ENCODE measurements at regions not wholly inside any gene's neighbourhood (a gene's known extent, or its start where the extent isn't known, plus 50 kb on each side); places are given as distances from the start of the nearest gene placed in this dataset.

DNA sequence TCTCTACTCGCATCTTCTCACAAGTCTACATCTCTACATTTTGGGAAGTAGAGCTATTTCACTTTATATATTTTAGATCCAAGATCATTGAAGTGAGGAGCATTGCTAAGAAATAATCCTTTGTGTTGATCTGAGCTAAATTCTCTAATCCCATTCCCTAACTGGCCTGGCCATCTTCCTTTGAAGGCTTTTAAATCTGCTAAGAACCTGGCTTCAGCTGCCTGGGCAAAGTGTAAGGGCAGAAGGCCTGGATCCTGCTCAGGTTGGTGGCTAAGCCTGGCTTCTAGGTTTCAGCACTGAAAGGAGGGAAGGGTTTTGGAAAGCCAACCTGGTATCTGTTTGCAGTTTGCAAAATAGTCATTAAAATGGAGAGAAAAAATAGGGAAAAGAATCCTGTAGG, 167.6 kb downstream of the BRINP2 start:
- no peak for TF ChIP-seq POLR2A (IDR thresholded peaks at IDR 0.05)
- no peaks in the 10 kb centered on the region for H3K9me3 ChIP-seq
- peaks cover 0 to 35% (median 24%) of the 10 kb centered on the region in 4 donors for H3K4me1 ChIP-seq
- 90 to 91% methylated on average over 1 of the region's 1 CpG for WGBS, 2 donors
- DNase-seq = no peak
- intact Hi-C loops (cut with DNase I) = no loop called here
- H3K36me3 ChIP-seq = no peaks in the 10 kb centered on the region
- H3K4me3 ChIP-seq = no peak overlapping the region
- no peaks in the 10 kb centered on the region for H3K27me3 ChIP-seq
- no peak overlapping the region for H3K27ac ChIP-seq

DNA sequence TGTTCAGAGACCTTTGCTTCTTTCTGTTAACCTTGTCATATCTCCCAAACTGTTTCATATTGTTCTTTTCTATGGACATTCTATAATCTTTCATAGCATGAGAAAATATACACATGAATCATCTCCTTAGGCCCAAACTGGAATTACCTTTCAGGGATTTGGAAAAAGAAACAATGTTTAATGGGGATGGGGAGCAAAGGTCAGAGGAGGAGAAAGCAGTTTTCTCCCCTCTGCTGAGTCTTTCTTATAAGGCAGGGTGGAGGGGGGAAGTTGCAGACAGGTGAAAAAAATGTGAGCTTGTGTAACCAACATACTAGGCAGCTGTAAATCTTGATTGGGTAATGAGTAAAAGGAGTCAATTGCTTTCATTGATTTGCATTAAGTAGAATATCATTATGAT, 164.1 kb downstream of the BRINP2 start:
- intact Hi-C loops (cut with DNase I) = no loop called here

GRCh38 chr1:177333936-177334595, 163.3 kb downstream of the BRINP2 start:
- DNase-seq = no peak
- intact Hi-C loops (cut with DNase I) = no loop called here
- Histone ChIP-seq H3K36me3 (no peaks in the 10 kb centered on the region), H3K27me3 (no peaks in the 10 kb centered on the region), H3K9me3 (no peaks in the 10 kb centered on the region), H3K4me1 (peaks cover 0 to 5% (median 0%) of the 10 kb centered on the region in 4 donors), H3K27ac (no peak overlapping the region), H3K4me3 (no peak overlapping the region)
- TF ChIP-seq POLR2AphosphoS5 (IDR thresholded peaks at IDR 0.05) = no peak
- TF ChIP-seq, protein P1, sequence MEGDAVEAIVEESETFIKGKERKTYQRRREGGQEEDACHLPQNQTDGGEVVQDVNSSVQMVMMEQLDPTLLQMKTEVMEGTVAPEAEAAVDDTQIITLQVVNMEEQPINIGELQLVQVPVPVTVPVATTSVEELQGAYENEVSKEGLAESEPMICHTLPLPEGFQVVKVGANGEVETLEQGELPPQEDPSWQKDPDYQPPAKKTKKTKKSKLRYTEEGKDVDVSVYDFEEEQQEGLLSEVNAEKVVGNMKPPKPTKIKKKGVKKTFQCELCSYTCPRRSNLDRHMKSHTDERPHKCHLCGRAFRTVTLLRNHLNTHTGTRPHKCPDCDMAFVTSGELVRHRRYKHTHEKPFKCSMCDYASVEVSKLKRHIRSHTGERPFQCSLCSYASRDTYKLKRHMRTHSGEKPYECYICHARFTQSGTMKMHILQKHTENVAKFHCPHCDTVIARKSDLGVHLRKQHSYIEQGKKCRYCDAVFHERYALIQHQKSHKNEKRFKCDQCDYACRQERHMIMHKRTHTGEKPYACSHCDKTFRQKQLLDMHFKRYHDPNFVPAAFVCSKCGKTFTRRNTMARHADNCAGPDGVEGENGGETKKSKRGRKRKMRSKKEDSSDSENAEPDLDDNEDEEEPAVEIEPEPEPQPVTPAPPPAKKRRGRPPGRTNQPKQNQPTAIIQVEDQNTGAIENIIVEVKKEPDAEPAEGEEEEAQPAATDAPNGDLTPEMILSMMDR (IDR thresholded peaks at IDR 0.05) = no peak
- no peak for TF ChIP-seq POLR2A (IDR thresholded peaks at IDR 0.05)
- 71 to 74% methylated on average over 4 of the region's 4 CpGs for WGBS, 2 donors

More for the DNA sequence above, 164.1 kb downstream of the BRINP2 start:
- Histone ChIP-seq H3K4me1 (peaks cover 0 to 5% (median under 1%) of the 10 kb centered on the region in 4 donors), H3K9me3 (no peaks in the 10 kb centered on the region), H3K27me3 (no peaks in the 10 kb centered on the region), H3K27ac (no peak overlapping the region), H3K4me3 (no peak overlapping the region), H3K36me3 (no peaks in the 10 kb centered on the region)
- no peak for TF ChIP-seq POLR2A (IDR thresholded peaks at IDR 0.05)
- no peak for DNase-seq
